NOMO-1 treated with dmso at 0.1 percent for 144 hours (cell line): ENCODE measurements at regions not wholly inside any gene's neighbourhood (a gene's known extent, or its start where the extent isn't known, plus 50 kb on each side); places are given as distances from the start of the nearest gene placed in this dataset.
"Not testable (repeated sequence)": the region's sequence is repeated elsewhere in the genome, so short reads cannot be mapped to it uniquely, and the experiment has no call there.

Experiments
- DNase-seq: peaks from one replicate; lab custom pipeline; 2025; ENCODE audit not compliant: unreplicated experiment; lab: John Stamatoyannopoulos, UW

GRCh38 chr14:46444666-46445065 lies 206.9 kb downstream of the RPL10L start:
- no peak for DNase-seq

DNA sequence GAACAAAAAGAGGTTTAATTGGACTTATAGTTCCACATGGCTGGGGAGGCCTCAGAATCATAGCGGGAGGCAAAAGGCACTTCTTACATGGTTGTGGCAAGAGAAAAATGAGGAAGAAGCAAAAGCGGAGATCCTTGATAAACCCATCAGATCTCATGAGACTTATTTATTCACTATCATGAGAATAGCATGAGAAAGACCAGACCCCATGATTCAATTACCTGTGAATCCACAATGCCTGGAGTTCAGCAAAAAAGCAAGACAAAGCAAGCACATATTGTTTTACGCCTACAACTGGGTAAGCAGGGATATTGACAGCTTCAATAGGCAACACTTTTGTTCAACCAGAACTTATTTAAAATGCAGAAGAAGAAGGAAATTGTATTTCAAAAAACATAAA lies 218.2 kb downstream of the RPL10L start:
- no peak for DNase-seq

DNA sequence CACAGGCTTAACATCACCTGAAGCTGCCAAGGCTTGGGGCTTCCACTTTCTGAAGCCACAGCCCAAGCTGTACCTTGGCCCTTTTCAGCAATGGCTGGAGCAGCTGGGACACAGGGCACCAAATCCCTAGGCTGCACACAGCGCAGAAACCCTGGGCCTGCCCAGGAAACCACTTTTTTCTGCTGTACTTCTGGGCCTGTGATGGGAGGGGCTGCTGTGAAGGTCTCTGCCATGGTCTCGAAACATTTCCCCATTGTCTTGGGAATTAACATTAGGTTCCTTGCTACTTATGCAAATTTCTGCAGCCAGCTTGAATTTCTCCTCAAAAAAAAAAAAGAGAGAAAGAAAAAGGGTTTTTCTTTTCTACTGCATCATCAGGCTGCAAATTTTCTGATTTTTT lies 219.1 kb downstream of the RPL10L start:
- DNase-seq = no peak

- no peak for DNase-seq
Observed at GRCh38 chr14:46417066-46417465, 234.5 kb downstream of the RPL10L start.

- DNase-seq = no peak
Observed at GRCh38 chr14:46404865-46405811, 246.4 kb downstream of the RPL10L start.

DNA sequence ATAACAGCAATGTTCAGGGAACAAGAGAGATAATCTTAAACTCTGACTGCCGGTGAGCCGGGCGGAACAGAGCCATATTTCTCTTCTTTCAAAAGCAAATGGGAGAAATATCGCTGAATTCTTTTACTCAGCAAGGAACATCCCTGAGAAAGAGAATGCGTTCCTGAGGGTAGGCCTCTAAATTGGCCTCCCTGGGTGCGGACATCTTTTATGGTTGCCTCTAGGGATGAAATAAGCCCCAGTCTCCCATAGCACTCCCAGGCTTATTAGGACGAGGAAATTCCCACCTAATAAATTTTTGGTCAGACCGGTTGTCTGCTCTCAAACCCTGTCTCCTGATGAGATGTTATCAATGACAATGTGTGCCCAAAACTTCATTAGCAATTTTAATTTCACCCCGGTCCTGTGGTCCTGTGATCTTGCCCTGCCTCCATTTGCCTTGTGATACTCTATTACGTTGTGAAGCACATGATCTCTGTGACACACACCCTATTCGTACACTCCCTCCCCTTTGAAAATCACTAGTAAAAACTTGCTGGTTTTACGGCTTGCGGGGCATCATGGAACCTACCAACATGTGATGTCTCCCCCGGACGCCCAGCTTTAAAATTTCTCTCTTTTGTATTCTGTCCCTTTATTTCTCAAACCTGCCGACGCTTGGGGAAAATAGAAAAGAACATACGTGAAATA lies 249.4 kb downstream of the RPL10L start:
- DNase-seq = not testable (repeated sequence)

- no peak for DNase-seq
Observed at GRCh38 chr14:46401066-46401465, 250.5 kb downstream of the RPL10L start.

DNA sequence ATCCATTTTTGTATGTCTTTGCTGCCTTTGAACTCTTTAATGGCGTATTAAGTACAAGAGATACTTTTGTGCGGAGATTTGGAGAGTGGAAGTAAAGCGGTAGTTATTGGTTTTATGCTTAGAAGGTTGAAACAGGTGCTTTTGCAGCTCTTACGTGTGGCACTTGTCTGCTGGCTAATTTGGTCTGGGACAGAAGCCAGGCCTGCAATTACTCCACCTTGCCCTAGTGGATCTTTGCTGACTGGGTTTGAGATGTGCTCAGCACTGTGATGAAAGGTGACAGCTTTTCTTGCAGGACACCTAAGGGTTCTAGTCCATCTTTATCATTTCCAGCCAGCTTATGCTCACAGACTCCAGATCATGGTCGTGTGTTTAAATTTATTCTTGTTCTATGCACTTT lies 252.5 kb downstream of the RPL10L start:
- DNase-seq = no peak

DNA sequence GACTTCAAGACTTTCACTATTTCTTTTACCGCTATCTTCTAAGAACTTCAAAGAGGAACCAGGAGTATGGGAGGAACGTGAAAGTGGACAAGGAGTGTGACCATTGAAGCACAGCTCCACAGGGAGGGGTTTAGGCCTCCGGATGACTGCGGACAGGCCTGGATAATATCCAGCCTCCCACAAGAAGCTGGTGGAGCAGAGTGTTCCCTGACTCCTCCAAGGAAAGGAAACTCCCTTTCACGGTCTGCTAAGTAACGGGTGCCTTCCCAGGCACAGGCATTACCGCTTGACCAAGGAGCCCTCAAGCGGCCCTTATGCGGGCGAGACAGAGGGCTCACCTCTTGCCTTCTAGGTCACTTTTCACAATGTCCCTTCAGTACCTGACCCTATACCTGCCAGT lies 267.0 kb downstream of the RPL10L start:
- no peak for DNase-seq

DNA sequence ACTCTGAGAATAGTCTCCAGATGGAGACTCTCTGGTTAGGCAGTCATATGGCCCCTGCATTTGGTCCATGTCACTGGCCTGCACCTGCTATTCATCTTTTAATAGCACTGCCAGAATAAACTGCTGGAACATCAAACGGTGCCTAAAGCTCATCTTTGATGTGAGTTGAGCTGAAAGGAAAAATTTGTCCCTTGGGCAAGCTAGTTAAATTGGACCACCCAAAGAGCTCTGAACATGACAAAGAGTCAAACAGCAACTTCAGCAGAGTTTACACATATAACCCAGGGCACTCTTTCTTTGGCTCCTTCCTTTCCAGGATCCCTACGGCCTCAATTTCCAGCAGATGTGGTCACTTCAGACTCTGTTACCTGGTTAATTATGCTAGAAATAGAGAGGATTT lies 269.9 kb downstream of the RPL10L start:
- no peak for DNase-seq

- DNase-seq = no peak
Observed at GRCh38 chr14:46378248-46378647, 273.3 kb downstream of the RPL10L start.

DNA sequence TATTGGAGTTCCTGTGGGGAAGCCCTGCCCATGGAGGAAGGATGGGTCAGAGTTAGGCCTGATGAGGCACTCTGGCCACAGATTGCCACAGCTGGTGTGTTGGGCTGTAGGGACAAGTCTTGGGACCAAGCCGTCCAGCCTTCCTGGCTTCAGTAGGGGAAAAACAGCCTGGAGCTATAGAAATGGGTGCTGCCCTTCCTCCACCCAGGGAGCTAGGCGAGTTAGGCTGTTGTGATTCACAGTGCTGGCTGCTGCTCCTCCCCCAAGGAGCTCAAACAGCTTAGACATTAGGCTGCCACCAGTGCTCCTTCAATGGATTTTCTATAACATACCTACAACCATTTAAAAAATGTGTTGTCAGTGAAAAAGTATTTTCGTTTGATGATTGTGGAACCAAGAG lies 274.3 kb downstream of the RPL10L start:
- DNase-seq = no peak

DNA sequence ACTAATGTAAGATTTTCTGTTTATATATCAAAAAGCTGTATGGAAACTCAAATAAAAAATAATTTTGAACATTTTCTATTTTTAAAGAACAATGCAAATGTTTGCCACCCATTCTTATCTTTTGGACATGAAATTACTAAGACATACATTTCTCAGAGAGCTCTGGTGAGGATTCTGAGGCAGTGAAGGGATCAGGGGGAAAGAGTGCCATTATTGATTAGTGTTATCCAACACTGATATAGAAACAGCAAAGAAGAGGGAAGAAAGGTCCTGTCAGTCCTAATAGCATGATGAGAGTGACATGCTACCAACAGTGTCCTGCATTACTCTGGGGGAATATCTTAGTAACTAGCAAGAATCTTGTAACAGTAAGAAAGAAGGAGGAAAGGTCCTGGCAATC lies 282.2 kb downstream of the RPL10L start:
- DNase-seq = no peak

GRCh38 chr14:46368275-46368674 lies 283.3 kb downstream of the RPL10L start:
- no peak for DNase-seq

GRCh38 chr14:46352844-46353243 lies 298.7 kb downstream of the RPL10L start:
- no peak for DNase-seq

GRCh38 chr14:46344327-46344937 lies 307.1 kb downstream of the RPL10L start:
- DNase-seq = no peak

- DNase-seq = no peak
Observed at GRCh38 chr14:46325777-46326176, 325.8 kb downstream of the RPL10L start.

DNA sequence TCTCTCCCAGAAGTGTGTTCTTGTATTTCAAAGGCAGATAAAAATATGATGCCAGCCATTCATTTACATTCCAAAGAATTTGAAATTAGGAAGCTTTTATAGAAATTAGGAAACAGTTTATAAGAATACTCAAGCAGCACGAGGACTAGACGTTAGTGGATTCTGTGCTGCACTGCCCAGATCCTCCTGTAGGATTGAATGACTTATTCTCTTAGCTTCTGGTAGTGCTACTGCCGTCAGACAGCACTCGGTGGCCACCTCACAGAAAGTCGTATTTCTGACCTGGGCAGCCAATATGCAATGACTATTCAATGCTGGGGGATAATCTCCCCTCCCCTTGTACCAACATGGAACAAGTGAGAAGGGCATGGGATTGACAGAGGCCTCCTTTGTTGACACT lies 326.4 kb downstream of the RPL10L start:
- DNase-seq = no peak

DNA sequence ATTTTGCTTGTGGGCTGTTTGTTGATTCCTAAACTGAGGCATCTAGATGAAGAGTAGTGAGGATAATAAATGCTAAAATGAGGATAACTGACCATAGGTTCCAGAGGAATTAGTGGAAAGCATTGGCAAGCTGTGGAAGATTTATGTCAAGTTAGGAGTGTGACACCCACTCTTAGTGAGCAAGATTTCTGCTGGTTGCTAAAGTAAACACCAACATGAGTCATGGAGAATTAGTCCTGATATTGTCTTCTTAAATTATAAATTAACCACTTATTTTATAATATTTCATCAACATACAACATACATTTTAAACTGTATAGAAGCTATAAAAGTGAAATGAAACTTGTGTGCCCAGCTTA lies 328.2 kb downstream of the RPL10L start:
- DNase-seq = no peak

DNA sequence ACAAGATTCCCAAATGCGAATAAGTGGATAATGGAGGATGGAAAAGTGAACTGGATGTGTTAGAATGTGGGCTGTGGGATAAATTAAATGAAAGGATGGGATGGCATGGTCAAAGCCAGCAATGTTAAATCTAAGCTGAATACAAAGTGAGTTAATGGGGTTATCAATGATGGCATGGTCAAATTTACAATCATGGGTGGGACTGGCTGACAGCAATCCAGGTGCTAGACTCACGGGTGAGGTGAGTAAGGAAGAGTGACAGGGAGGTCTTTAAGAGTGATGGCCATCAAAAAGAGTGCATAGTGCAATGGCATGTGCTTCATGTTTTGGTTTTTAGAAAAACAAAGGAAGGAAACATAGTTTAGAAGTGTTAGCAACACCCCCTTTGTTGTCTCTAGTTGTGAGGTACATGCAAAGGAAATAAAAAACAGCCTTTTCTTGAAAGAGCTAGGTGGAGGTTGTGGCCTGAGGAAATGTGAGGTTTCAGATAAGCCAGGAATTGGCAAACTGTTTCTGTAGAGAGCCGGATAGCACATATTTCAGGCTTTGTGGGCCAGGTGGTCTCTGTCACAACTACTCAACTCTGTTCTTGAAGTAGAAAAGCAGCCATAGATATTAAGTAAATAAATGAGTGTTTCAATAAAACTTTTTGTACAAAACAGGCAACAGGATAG lies 328.7 kb downstream of the RPL10L start:
- DNase-seq = no peak

DNA sequence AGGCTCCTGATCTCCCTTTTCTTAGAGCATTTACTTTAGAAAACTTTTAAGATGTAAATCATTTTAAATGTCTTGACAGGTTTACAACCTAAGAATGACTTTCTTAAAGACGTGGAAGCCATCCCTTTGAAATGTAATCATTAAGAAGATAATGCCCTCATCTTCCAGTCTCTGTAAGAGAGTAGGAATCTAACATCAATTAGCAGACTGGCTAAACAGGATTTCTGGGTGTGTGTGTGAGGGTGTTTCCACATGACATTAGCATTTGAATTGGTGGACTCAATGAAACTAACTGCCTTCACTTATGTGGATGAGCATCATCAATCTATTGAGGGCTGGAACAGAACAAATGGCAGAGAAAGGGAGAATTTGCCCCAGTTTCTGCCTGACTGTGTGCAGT lies 329.5 kb downstream of the RPL10L start:
- no peak for DNase-seq
